Breast epithelium (tissue), 3 donors: ENCODE measurements at regions not wholly inside any gene's neighbourhood (a gene's known extent, or its start where the extent isn't known, plus 50 kb on each side); places are given as distances from the start of the nearest gene placed in this dataset.

Experiments
- CTCF ChIP-seq, 3 donors: fragments of 450-650 bp; IDR thresholded peaks; one replicate each; pipeline ENCODE4 v1.5.1; 2016 to 2017; ENCODE audit warnings: antibody characterized with exemption in 3 of 3, mild to moderate bottlenecking in 3 of 3, moderate library complexity in 3 of 3
- POLR2AphosphoS5 ChIP-seq, 3 donors: sonication (generic); formaldehyde crosslinking; IDR thresholded peaks; one replicate each; pipeline ENCODE4 v1.6.1; 2017; ENCODE audit warnings: antibody characterized with exemption in 3 of 3

GRCh38 chr3:181921220-181921619 lies 209.5 kb downstream of the SOX2 start:
- no peak for TF ChIP-seq CTCF (IDR thresholded peaks at IDR 0.05)
- TF ChIP-seq POLR2AphosphoS5 (IDR thresholded peaks at IDR 0.05) = no peak
